Stimulated activated naive CD8-positive, alpha-beta T cell treated with anti-CD3 and anti-CD28 coated beads, Interleukin-15, Interleukin-2, amounts not matched to agents 100 ng/mL and 50 ng/mL, for 24 hours (primary cell): ENCODE measurements at regions not wholly inside any gene's neighbourhood (a gene's known extent, or its start where the extent isn't known, plus 50 kb on each side); places are given as distances from the start of the nearest gene placed in this dataset.
A peak's percentile ranks its signal among the peaks of the same experiment; 100 is the strongest.
"Not testable (repeated sequence)": the region's sequence is repeated elsewhere in the genome, so short reads cannot be mapped to it uniquely, and the experiment has no call there.

ENCODE experiments used
- H3K27ac Mint-ChIP-seq: one replicate; pipeline ENCODE4 v1.8.0; 2021; ENCODE audit warnings: mild to moderate bottlenecking, mixed read lengths
- H3K27me3 Mint-ChIP-seq: one replicate; pipeline ENCODE4 v1.8.0; 2021; ENCODE audit warnings: mixed read lengths
- H3K36me3 Mint-ChIP-seq: one replicate; pipeline ENCODE4 v1.8.0; 2021; ENCODE audit warnings: low read depth, mixed read lengths
- H3K4me1 Mint-ChIP-seq: one replicate; pipeline ENCODE4 v1.8.0; 2021; ENCODE audit warnings: low read depth, mixed read lengths
- H3K4me3 Mint-ChIP-seq: one replicate; pipeline ENCODE4 v1.8.0; 2021; ENCODE audit warnings: mild to moderate bottlenecking, mixed read lengths
- H3K9me3 Mint-ChIP-seq: one replicate; pipeline ENCODE4 v1.8.0; 2021; ENCODE audit warnings: mixed read lengths

GRCh38 chr2:64914735-64915509 is 74.3 kb upstream of the SLC1A4 start:
- no peaks in the 10 kb centered on the region for H3K27me3 Mint-ChIP-seq
- no peaks in the 10 kb centered on the region for H3K9me3 Mint-ChIP-seq
- H3K4me1 Mint-ChIP-seq, result peaks cover 35% of the 10 kb centered on the region
- no peak overlapping the region for H3K27ac Mint-ChIP-seq
- no peak overlapping the region for H3K4me3 Mint-ChIP-seq
- no peaks in the 10 kb centered on the region for H3K36me3 Mint-ChIP-seq

DNA sequence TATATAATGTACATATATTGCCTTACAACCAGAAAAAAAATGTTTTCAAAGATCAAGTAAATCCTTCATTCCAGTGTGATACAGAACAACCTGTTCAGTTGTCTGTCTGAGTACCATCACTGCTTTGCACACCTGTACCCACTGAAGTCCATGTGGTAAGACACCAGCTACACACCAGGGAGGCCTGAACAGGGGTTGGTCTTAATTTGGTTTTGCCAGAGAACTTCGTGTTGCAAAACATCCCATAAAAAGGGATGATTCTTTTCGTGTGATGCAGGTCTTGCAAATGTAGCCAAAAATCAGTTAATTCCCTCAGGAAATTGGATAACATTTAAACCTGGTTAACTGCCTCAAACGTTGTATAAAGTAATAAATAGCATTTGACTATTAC is 73.7 kb upstream of the SLC1A4 start:
- H3K4me1 Mint-ChIP-seq, result peaks cover 34% of the 10 kb centered on the region
- H3K27ac Mint-ChIP-seq, result no peak overlapping the region
- H3K36me3 Mint-ChIP-seq, result no peaks in the 10 kb centered on the region
- no peak overlapping the region for H3K4me3 Mint-ChIP-seq
- H3K9me3 Mint-ChIP-seq, result no peaks in the 10 kb centered on the region
- H3K27me3 Mint-ChIP-seq, result no peaks in the 10 kb centered on the region

DNA sequence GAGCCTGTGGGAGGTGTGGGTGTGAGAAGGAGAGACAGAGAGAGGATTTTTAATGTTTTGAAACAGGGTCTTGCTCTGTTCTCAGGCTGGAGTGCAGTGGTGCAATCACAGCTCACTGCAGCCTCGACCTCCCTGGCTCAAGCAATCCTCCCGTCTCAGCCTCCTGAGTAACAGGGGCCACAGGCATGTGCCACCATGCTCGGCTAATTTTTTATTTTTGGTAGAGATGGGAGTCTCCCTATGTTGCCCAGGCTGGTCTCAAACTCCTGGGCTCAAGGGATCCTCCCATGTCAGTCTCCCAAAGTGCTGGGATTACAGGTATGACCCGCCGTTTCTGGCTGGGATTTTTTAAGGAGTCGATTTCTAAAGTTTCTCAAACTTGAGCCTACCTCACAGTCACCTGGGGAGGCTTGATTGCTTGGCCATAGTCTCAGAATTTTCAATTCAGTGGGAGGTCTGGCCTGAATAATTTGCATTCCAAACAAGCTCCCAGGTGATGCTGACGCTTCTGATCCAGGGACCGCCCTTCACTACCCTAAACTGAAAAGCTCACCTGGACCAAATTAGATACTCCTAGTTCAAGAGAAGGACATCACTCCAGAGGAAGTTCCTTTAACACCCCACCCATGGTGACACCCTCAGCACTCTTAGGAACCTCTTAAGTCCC is 70.8 kb upstream of the SLC1A4 start:
- H3K4me3 Mint-ChIP-seq, result peak overlapping the region; percentile 90
- H3K27ac Mint-ChIP-seq, result peak overlapping the region; percentile 92
- no peaks in the 10 kb centered on the region for H3K9me3 Mint-ChIP-seq
- no peaks in the 10 kb centered on the region for H3K36me3 Mint-ChIP-seq
- peaks cover 20% of the 10 kb centered on the region for H3K4me1 Mint-ChIP-seq
- no peaks in the 10 kb centered on the region for H3K27me3 Mint-ChIP-seq

DNA sequence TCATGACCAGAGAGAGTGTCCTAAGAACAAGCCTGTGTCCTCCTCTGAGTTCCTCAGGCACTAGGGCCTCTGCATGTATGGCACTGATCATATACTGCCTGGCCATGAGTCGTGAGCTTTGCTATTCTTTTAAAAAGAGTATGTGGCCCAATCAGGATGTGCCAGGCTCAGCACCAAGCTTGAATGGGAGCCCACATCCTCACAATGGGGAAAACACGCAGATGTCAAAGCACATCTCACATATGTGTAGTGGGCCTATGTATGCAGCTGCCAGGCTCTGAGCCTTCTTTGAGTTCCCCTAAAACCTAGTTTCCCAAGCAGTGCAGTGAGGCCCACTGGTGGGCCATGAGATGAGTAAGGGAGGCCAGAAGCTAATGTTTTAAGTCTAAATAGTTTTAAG is 69.9 kb upstream of the SLC1A4 start:
- Mint-ChIP-seq H3K27ac (peak overlapping the region; percentile 15), H3K4me1 (peaks cover 19% of the 10 kb centered on the region), H3K4me3 (no peak overlapping the region), H3K27me3 (no peaks in the 10 kb centered on the region), H3K9me3 (no peaks in the 10 kb centered on the region), H3K36me3 (no peaks in the 10 kb centered on the region)

DNA sequence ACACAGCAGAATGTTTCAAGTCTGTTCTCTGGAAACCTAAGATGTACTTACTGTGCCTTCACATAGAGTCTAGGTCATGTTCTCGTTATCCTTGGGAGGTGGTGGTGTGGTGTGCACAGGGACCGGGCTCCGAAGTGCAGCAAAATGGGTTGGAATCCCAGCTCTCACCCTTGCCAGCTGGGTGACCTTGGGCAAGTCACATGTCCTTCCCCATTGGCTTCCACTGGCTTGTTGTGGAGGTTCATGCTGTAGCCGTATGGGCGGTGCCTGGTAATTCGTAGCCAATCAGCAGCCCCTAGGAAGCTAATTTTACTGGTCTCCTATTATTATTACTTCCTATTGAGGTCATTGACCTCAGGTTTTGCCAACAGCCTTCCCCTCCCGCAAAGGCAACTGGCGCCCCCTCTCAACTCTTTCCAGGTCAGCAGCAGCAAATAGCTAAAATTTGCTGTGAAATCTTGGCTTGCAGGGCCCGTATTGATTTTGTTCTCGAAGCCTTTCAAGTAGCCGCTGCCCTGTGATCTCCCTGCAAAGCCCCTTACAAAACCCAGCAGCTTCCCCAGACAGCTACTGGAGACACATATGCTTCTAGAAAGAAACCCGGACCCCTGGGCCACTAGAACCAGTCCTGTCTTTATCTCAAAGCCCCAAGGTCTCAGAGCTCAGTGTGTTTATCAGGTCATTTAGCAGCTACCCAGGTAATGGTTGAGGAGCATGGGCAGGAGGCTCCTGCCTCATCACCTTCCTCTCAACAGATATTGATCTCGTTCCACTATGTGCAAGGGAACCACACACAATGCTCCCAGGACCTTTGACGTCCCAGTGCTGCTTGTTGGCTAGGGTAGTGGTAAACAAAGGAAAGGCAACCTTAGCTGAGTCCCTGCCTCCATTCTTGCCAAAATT is 66.5 kb upstream of the SLC1A4 start:
- Mint-ChIP-seq H3K4me3 (no peak overlapping the region), H3K9me3 (peaks cover 3% of the 10 kb centered on the region), H3K36me3 (peaks cover 12% of the 10 kb centered on the region), H3K27me3 (no peaks in the 10 kb centered on the region), H3K4me1 (peaks cover 22% of the 10 kb centered on the region), H3K27ac (no peak overlapping the region)

- peaks cover 3% of the 10 kb centered on the region for H3K9me3 Mint-ChIP-seq
- no peak overlapping the region for H3K4me3 Mint-ChIP-seq
- no peaks in the 10 kb centered on the region for H3K27me3 Mint-ChIP-seq
- peaks cover 12% of the 10 kb centered on the region for H3K36me3 Mint-ChIP-seq
- no peak overlapping the region for H3K27ac Mint-ChIP-seq
- H3K4me1 Mint-ChIP-seq, result peaks cover 17% of the 10 kb centered on the region
Measured at GRCh38 chr2:64923385-64923710, 65.9 kb upstream of the SLC1A4 start.

- Mint-ChIP-seq H3K27me3 (no peaks in the 10 kb centered on the region), H3K36me3 (peaks cover 12% of the 10 kb centered on the region), H3K27ac (no peak overlapping the region), H3K9me3 (peaks cover 3% of the 10 kb centered on the region), H3K4me1 (peaks cover 7% of the 10 kb centered on the region), H3K4me3 (no peak overlapping the region)
Measured at GRCh38 chr2:64924170-64924934, 64.8 kb upstream of the SLC1A4 start.

DNA sequence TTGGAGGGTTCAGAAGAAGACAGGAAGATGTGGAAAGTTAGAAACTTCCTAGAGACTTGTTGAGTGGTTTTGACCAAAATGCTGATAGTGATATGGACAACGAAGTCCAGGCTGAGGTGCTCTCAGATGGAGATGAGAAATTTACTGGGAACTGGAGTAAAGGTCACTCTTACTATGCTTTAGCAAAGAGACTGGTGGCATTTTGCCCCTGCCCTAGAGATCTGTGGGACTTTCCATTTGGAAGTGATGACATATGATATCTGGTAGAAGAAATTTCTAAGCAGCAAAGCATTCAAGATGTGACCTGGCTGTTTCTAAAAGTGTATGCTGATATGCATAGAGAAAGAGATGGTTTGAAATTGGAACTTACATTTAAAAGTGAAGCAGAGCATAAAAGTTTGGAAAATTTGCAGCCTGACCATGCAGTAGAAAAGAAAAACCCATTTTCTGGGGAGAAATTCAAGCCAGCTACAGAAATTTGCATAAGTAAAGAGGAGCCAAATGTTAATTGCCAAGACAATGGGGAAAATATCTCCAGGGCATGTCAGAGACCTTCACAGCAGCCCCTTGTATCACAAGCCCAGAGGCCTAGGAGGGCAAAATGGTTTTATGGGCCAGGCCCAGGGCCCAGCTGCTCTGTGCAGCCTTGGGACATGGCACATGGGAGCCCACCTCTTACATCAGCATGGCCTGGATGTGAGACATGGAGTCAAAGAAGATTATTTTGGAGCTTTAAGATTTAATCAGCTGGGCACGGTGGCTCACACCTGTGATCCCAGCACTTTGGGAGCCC is 63.1 kb upstream of the SLC1A4 start:
- H3K4me3 Mint-ChIP-seq, H3K27me3 Mint-ChIP-seq: not testable (repeated sequence)
- H3K4me1 Mint-ChIP-seq, result peaks cover 19% of the 10 kb centered on the region

GRCh38 chr2:64928813-64929212 is 60.4 kb upstream of the SLC1A4 start:
- H3K4me3 Mint-ChIP-seq, result no peak overlapping the region
- no peaks in the 10 kb centered on the region for H3K27me3 Mint-ChIP-seq
- H3K36me3 Mint-ChIP-seq, result peaks cover 12% of the 10 kb centered on the region
- no peak overlapping the region for H3K27ac Mint-ChIP-seq
- peaks cover 3% of the 10 kb centered on the region for H3K9me3 Mint-ChIP-seq
- H3K4me1 Mint-ChIP-seq, result peaks cover 34% of the 10 kb centered on the region

More for the DNA sequence above, 63.1 kb upstream of the SLC1A4 start:
- peaks cover 12% of the 10 kb centered on the region for H3K36me3 Mint-ChIP-seq
- H3K9me3 Mint-ChIP-seq, H3K27ac Mint-ChIP-seq: not testable (repeated sequence)

- Mint-ChIP-seq H3K4me1 (peaks cover 35% of the 10 kb centered on the region), H3K27me3 (no peaks in the 10 kb centered on the region), H3K9me3 (peaks cover 3% of the 10 kb centered on the region), H3K4me3 (no peak overlapping the region), H3K36me3 (peaks cover 12% of the 10 kb centered on the region), H3K27ac (no peak overlapping the region)
Measured at GRCh38 chr2:64929333-64929732, 59.9 kb upstream of the SLC1A4 start.

GRCh38 chr2:64930258-64930671 is 58.9 kb upstream of the SLC1A4 start:
- Mint-ChIP-seq H3K4me1 (peaks cover 35% of the 10 kb centered on the region), H3K36me3 (peaks cover 12% of the 10 kb centered on the region), H3K27me3 (no peaks in the 10 kb centered on the region), H3K27ac (peak overlapping the region; percentile 4), H3K4me3 (no peak overlapping the region), H3K9me3 (peaks cover 3% of the 10 kb centered on the region)

DNA sequence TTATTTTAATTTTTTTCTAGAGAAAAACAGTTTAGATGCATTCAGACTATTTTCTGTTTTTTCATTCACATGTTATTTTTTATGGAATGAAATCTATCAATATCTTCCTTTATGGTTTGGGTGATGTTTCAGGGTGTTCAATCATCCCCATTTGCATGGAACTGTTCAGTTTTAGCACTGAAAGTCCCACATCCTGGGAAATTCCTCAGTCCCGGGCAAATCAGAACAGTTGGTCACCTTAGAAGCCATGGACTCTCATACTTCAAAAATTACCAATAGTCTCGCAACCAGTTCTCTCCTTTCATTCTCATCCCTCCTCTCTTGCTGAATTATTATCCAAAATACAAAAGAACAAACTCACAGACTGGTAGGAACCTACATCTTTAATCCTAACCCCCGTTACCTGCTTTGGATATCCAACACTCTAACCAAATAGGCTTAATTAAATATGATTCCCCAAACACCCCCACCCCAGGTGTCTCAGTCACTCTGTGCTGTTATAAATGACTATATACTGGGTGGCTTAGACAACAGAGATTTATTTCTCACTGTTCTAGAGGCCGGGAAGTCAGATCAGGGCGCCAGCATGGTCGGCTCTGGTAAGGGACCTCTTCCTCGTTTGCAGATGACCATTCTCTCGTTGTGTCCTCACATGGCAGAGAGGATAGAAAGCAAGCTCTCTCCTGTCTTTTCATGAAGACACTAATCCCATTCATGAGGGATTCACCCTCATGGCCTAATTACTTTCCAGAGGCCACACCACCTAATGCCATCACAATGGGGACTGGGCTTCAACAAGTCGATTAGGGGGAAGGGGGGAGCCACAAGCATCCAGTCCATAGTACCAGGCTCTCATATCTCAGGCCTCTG is 57.7 kb upstream of the SLC1A4 start:
- peaks cover 3% of the 10 kb centered on the region for H3K9me3 Mint-ChIP-seq

GRCh38 chr2:64932116-64932370 is 57.2 kb upstream of the SLC1A4 start:
- Mint-ChIP-seq H3K27ac (peak overlapping the region; percentile 33), H3K36me3 (peaks cover 4% of the 10 kb centered on the region), H3K4me3 (peak overlapping the region; percentile 35), H3K4me1 (peaks cover 28% of the 10 kb centered on the region), H3K27me3 (no peaks in the 10 kb centered on the region), H3K9me3 (peaks cover under 1% of the 10 kb centered on the region)

More for the DNA sequence above, 57.7 kb upstream of the SLC1A4 start:
- Mint-ChIP-seq H3K27ac (no peak overlapping the region), H3K36me3 (peaks cover 7% of the 10 kb centered on the region), H3K27me3 (no peaks in the 10 kb centered on the region), H3K4me1 (peaks cover 28% of the 10 kb centered on the region), H3K4me3 (peak overlapping the region; percentile 35)
